Right atrium auricular region (tissue), 2 donors: ENCODE measurements at regions not wholly inside any gene's neighbourhood (a gene's known extent, or its start where the extent isn't known, plus 50 kb on each side); places are given as distances from the start of the nearest gene placed in this dataset.

ENCODE experiments used
- DNase-seq: peaks from one replicate; pipeline ENCODE4 v3.0.0-alpha.2; 2019; ENCODE audit warnings: low spot score
- H3K27ac ChIP-seq, 2 donors: fragments of 200-600 bp; sonication (generic); 1 replicate in 1 of 2; 2 replicates in 1 of 2; pipeline ENCODE4 v1.5.1; 2016 to 2019
- H3K27me3 ChIP-seq, 2 donors: fragments of 200-600 bp; sonication (generic); one replicate each; pipeline versions ENCODE4 v1.5.1 to v1.6.0; 2017 to 2019
- H3K36me3 ChIP-seq: fragments of 200-600 bp; sonication (generic); one replicate; pipeline ENCODE4 v1.5.1; 2016
- H3K4me1 ChIP-seq, 2 donors: fragments of 200-600 bp; sonication (generic); one replicate each; pipeline versions ENCODE4 v1.5.1 to v1.6.0; 2017 to 2019
- H3K4me3 ChIP-seq, 2 donors: fragments of 200-600 bp; sonication (generic); 1 replicate in 1 of 2; 2 replicates in 1 of 2; pipeline ENCODE4 v1.5.1; 2017 to 2019; ENCODE audit warnings: mild to moderate bottlenecking in 1 of 2, moderate library complexity in 1 of 2
- H3K9me3 ChIP-seq, 2 donors: fragments of 200-600 bp; sonication (generic); one replicate each; pipeline ENCODE4 v1.5.1; 2019
- CTCF ChIP-seq, 2 donors: fragments of 200-600 bp; sonication (generic); IDR thresholded peaks; one replicate each; pipeline ENCODE4 v1.5.1; 2019; ENCODE audit warnings: antibody characterized with exemption in 2 of 2

GRCh38 chr4:54556587-54556986 lies 101.2 kb upstream of the KIT start:
- no peaks in the 10 kb centered on the region for H3K9me3 ChIP-seq
- H3K4me3 ChIP-seq, result no peak overlapping the region
- no peaks in the 10 kb centered on the region for H3K27me3 ChIP-seq
- DNase-seq, result no peak
- H3K36me3 ChIP-seq, result no peaks in the 10 kb centered on the region
- no peak overlapping the region for H3K27ac ChIP-seq
- no peaks in the 10 kb centered on the region for H3K4me1 ChIP-seq
- TF ChIP-seq CTCF (IDR thresholded peaks at IDR 0.05), result no peak

GRCh38 chr4:54558889-54559677 lies 98.7 kb upstream of the KIT start:
- H3K27ac ChIP-seq, result no peak overlapping the region
- H3K4me1 ChIP-seq, result no peaks in the 10 kb centered on the region
- no peak overlapping the region for H3K4me3 ChIP-seq
- H3K36me3 ChIP-seq, result no peaks in the 10 kb centered on the region
- no peak for DNase-seq
- no peak for TF ChIP-seq CTCF (IDR thresholded peaks at IDR 0.05)
- no peaks in the 10 kb centered on the region for H3K27me3 ChIP-seq
- no peaks in the 10 kb centered on the region for H3K9me3 ChIP-seq

GRCh38 chr4:54560513-54560912 lies 97.2 kb upstream of the KIT start:
- Histone ChIP-seq H3K4me3 (no peak overlapping the region), H3K36me3 (no peaks in the 10 kb centered on the region), H3K27me3 (no peaks in the 10 kb centered on the region), H3K9me3 (no peaks in the 10 kb centered on the region), H3K4me1 (no peaks in the 10 kb centered on the region), H3K27ac (no peak overlapping the region)
- DNase-seq, result no peak
- no peak for TF ChIP-seq CTCF (IDR thresholded peaks at IDR 0.05)

GRCh38 chr4:54561940-54562339 lies 95.8 kb upstream of the KIT start:
- Histone ChIP-seq H3K27me3 (no peaks in the 10 kb centered on the region), H3K36me3 (no peaks in the 10 kb centered on the region), H3K27ac (no peak overlapping the region), H3K9me3 (no peaks in the 10 kb centered on the region), H3K4me3 (no peak overlapping the region), H3K4me1 (no peaks in the 10 kb centered on the region)
- DNase-seq, result no peak
- TF ChIP-seq CTCF (IDR thresholded peaks at IDR 0.05), result no peak

DNA sequence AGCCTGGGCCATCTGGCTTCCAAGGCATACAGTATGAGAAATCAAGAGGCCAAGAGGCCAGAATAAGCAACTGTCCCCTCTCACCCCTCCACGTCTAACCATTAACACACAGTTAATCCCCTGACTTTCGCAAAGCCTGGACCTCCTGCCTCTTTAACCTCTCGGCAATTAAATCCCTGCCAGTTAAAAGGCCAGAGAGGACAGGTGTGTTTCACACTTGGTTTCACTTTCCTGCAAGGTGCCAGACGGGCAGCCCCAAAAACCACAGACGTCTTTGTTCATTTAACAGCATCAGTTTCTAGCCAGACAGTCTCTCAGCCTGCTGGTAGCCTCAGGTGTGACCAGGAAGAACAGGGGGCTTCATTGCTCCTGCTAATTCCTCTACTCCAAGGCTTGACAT lies 91.1 kb upstream of the KIT start:
- no peaks in the 10 kb centered on the region for H3K36me3 ChIP-seq
- no peak overlapping the region for H3K4me3 ChIP-seq
- H3K27me3 ChIP-seq, result no peaks in the 10 kb centered on the region
- peaks cover 0 to 8% of the 10 kb centered on the region in 2 donors for H3K4me1 ChIP-seq
- TF ChIP-seq CTCF (IDR thresholded peaks at IDR 0.05), result no peak
- H3K9me3 ChIP-seq, result no peaks in the 10 kb centered on the region
- no peak overlapping the region for H3K27ac ChIP-seq
- no peak for DNase-seq

DNA sequence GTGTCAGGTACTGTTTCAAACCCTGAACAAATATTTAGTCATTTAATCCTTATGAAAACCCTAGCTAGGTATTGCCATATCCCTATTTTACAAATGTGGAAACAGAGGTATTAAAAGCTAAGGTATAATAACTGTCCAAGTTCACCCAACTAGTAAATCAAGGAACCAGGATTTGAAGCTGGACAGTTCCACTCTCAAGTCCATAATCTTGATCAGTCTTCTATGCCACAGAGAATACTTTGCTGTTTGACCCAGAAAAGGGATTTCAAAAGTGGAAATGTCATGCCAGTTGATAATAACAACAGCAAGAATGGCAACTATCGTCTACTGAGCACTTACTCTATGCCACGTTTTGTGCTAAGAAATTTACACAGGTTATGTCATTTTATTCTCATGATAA lies 90.4 kb upstream of the KIT start:
- peaks cover 0 to 8% of the 10 kb centered on the region in 2 donors for H3K4me1 ChIP-seq
- no peaks in the 10 kb centered on the region for H3K27me3 ChIP-seq
- no peaks in the 10 kb centered on the region for H3K9me3 ChIP-seq
- no peaks in the 10 kb centered on the region for H3K36me3 ChIP-seq
- no peak for DNase-seq
- no peak overlapping the region for H3K4me3 ChIP-seq
- H3K27ac ChIP-seq, result no peak overlapping the region
- TF ChIP-seq CTCF (IDR thresholded peaks at IDR 0.05), result no peak
